ENCODE measurements at regions not wholly inside any gene's neighbourhood (a gene's known extent, or its start where the extent isn't known, plus 50 kb on each side); places are given as distances from the start of the nearest gene placed in this dataset.

DNA sequence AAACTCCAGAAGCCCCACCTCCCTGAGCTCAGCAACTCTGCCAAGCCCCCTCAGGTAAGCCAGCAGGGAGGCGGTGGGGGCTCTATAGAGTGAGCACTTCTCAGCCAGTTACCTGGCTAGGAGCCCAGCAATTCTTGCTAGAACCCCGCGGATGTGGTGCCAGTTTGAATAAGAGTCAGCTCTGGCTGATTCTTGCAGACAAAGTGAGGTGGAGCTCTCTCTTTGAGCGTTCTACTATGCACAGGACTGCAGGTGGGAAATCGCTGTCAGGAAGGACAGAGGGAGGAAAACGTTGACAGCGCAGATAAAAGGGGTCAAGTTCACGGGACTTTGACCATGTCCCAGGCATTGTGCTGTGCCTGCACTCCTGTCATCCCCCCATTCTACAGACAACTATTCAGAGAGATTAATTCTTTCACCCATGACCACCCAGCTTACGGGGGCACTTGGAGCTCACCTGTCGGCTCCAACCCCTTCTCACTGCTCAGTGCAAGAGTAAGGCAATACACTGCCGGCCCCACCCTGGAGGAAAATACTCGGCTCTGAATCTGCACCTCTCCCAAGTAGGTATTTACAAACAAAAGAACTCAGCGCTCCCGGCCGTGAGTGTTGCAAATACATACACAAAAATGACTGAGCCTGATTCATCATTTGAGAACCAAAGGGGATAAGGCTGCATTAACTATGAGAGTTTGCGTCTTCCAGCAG is 92.9 kb downstream of the ANKRD60 start:
- no peak overlapping the region for H3K4me3 ChIP-seq (ENCODE audit: low read length)
- TF ChIP-seq, protein P1, sequence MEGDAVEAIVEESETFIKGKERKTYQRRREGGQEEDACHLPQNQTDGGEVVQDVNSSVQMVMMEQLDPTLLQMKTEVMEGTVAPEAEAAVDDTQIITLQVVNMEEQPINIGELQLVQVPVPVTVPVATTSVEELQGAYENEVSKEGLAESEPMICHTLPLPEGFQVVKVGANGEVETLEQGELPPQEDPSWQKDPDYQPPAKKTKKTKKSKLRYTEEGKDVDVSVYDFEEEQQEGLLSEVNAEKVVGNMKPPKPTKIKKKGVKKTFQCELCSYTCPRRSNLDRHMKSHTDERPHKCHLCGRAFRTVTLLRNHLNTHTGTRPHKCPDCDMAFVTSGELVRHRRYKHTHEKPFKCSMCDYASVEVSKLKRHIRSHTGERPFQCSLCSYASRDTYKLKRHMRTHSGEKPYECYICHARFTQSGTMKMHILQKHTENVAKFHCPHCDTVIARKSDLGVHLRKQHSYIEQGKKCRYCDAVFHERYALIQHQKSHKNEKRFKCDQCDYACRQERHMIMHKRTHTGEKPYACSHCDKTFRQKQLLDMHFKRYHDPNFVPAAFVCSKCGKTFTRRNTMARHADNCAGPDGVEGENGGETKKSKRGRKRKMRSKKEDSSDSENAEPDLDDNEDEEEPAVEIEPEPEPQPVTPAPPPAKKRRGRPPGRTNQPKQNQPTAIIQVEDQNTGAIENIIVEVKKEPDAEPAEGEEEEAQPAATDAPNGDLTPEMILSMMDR (IDR thresholded peaks at IDR 0.05; ENCODE audit: insufficient read depth, low read depth, low read length, missing control alignments): no peak
- DNase-seq (ENCODE audit: low read depth): peak; percentile 86

GRCh38 chr20:58133020-58133808 is 95.2 kb downstream of the ANKRD60 start:
- H3K4me3 ChIP-seq (ENCODE audit: low read length): no peak overlapping the region
- no peak for DNase-seq (ENCODE audit: low read depth)
- TF ChIP-seq, protein P1 (IDR thresholded peaks at IDR 0.05; ENCODE audit: insufficient read depth, low read depth, low read length, missing control alignments): no peak

DNA sequence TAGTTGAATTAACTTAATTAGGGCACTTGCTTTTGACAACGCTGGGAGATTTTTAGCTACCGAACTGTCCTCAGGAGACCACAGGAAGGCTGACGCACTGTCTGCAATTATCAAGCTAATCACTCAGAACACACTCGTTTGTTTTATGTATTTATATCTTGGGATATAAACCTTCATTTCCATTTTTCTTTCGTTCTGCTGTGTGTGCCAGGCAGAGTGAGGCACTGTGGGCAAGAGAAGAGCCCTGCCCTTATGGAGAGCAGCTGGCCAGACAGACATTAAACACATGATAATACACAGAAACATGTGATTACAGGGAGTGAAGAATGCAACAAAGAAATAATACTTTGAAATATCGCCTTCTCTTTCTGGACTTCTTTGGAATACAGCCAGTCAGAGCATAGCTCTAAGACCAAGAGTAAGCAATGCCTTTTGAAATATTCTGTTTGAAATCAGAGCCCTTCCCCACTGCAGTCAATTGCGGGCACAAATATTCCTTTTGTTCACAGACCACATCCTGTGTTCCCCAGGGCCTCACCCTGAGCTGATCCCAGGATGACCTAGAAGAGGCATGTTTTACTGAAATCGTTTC is 96.8 kb downstream of the ANKRD60 start:
- no peak overlapping the region for H3K4me3 ChIP-seq (ENCODE audit: low read length)

DNA sequence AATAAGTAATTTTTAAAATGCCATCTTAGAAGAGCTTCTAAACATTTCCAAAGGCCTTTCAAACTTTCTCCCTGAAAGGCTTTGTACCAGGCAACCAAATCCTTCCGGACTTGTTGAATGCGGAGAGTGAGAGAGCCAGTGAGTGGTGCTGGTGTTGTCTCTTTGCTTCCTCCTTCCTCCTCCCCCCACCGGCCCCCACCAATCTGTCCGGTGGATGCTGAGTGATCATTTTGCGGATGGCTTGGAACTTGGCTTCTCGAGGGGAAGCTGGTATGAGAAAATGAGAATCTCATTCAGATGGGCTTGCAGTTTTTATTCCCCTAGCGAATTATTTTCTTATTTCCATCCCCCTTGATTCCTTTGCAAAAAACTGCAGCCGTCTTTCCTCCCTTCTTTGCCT is 97.3 kb downstream of the ANKRD60 start:
- DNase-seq (ENCODE audit: low read depth): no peak
- TF ChIP-seq, protein P1 (IDR thresholded peaks at IDR 0.05; ENCODE audit: insufficient read depth, low read depth, low read length, missing control alignments): no peak
- no peak overlapping the region for H3K4me3 ChIP-seq (ENCODE audit: low read length)

More for the DNA sequence above, 96.8 kb downstream of the ANKRD60 start:
- DNase-seq (ENCODE audit: low read depth): peak; percentile 46
- TF ChIP-seq, protein P1 (IDR thresholded peaks at IDR 0.05; ENCODE audit: insufficient read depth, low read depth, low read length, missing control alignments): no peak

GRCh38 chr20:58130581-58130980 is 97.9 kb downstream of the ANKRD60 start:
- H3K4me3 ChIP-seq (ENCODE audit: low read length): no peak overlapping the region
- DNase-seq (ENCODE audit: low read depth): no peak
- TF ChIP-seq, protein P1 (IDR thresholded peaks at IDR 0.05; ENCODE audit: insufficient read depth, low read depth, low read length, missing control alignments): no peak

DNA sequence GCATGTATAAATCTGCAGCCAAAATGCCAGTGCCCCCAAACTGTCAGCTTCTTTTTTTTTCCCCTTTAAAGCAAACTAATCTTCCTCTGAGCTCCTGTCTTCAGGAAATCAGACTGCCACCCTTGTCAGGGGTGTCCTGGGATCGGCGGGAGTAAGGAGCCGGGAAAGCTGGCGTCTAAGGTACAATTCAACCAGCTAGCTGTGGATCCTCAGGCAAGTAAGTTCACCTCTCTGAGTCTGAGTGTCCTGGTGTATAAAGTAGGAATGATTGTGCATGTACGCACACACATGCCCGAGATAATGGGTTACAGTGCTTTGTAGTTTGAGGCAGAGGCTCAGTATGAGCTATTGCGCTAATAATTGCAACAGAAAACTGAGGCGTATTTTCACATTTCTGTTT is 98.3 kb downstream of the ANKRD60 start:
- no peak overlapping the region for H3K4me3 ChIP-seq (ENCODE audit: low read length)
- TF ChIP-seq, protein P1 (IDR thresholded peaks at IDR 0.05; ENCODE audit: insufficient read depth, low read depth, low read length, missing control alignments): no peak
- no peak for DNase-seq (ENCODE audit: low read depth)
